GM18870 (cell line): ENCODE measurements at regions not wholly inside any gene's neighbourhood (a gene's known extent, or its start where the extent isn't known, plus 50 kb on each side); places are given as distances from the start of the nearest gene placed in this dataset.
"Not testable (repeated sequence)": the region's sequence is repeated elsewhere in the genome, so short reads cannot be mapped to it uniquely, and the experiment has no call there.

Experiments
- ATAC-seq: cut with Tn5 transposase; IDR thresholded peaks from one replicate; pipeline ENCODE4 v1.9.1; 2021; ENCODE audit warnings: moderate library complexity; ENCODE audit not compliant: unreplicated experiment

DNA sequence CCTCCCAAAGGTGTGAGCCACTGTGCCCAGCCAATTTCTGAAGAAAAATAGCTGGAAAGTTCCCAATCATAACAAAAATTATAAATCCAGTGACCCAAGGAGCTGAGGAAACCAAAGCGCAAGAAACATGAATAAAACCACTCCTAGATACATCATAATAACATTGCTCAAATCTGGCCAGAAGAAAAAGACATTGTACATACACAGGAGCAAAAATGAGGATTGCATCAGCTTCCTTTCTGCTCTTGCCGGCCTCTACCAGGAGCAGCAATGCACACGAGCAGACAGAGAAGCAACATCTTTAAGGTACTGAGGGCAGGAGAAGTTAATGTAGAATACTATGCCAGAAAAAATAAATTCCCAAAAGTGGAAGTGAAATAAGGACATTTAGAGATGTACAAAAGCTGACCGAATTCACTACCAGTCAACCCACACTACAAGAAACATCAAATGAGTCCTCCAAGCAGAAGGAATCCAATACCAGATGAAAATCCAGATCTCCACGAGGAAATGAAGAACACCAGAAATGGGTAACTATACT lies 127.0 kb upstream of the NBPF11 start:
- ATAC-seq, result not testable (repeated sequence)

DNA sequence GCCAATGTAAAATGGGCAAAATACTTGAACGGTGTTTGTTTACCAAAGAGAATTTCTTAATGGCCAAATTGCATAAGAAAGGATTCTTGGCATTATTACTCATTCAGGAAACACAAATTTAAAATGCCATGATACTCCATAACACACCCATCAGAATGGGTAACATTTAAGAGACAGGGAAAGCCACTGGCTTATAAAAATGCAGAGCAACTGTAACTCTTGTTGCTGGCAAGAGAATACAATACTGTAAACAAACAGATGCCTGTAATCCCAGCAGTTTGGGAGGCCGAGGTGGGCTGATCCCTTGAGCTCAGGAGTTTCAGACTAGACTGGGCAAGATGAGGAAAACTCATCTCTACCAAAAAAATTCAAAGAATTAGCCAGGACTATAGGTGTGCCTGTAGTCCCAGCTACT lies 125.8 kb upstream of the NBPF11 start:
- not testable (repeated sequence) for ATAC-seq

DNA sequence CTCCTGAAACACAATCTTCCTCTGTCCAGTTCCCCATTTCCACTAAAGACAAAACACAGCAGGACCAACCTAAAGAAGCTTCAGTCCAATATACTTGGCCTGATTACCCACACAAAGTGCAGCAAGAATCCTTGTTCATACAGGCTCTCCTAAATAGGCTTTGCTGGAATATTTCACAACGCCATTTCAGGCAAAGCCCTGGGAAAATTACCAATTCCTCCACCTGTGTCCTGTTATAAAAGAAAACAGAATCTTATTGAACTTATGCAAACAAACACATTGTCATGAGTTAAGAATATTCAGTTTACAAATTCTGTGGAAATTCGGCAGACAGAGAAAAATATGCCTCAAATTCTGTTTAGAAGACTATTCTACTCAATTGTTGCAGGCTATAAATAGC lies 115.0 kb upstream of the NBPF11 start:
- not testable (repeated sequence) for ATAC-seq

DNA sequence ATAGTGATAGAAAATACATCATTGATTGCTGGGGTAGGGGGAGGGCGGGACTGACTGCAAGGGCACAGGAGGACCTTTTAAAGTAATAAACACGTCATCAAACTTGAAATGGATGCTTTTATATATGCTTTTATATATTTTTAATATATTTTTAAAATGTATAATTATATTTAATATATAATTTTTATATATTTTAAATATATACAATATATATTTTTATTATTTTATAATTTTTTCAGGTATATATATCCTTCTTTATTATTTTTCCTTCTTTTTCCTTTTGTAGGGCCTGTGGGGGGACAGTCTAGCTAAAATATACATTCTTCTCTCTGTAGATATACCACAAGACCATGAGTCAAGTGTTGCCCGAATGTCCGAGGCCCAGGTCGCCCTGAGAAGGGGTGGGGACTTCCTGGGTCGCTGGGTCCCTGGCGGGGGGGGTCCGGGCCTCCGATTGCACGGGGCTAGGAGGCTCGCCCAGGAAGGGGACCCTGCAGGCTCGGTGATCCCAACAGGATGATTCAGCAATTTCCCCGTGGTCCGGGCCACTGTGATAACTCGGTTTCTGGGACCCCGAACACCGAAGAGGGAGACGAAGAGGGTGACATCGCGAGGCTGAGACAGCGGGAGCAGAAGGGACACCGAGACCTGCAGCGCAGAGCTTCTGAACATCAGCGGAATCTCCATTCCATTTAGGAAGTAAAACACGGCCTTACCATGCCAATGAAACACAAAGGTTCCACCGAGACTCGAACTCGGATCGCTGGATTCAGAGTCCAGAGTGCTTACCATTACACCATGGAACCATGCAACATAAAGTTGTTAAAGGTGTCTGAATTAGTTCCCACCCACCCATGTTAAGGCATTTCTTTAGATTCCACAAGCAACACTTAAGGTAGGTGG lies 112.5 kb upstream of the NBPF11 start:
- ATAC-seq, result no peak

DNA sequence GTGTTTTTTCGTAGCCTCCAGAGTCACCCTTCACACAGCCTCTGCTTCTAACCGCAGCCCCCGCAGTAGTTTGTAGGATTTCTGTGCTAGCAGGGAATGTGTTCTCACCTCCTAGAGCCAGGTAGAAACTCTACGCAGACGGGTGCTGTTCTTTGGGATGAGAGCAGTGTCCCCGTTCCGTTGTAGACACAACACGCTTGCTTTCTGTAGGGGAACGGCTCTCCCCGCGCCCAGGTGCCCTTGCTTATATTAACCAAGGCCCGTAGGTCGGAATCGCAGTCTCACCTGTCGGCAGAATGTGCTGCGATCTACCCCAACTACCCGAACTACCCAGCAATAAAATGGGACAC lies 111.8 kb upstream of the NBPF11 start:
- ATAC-seq, result no peak

DNA sequence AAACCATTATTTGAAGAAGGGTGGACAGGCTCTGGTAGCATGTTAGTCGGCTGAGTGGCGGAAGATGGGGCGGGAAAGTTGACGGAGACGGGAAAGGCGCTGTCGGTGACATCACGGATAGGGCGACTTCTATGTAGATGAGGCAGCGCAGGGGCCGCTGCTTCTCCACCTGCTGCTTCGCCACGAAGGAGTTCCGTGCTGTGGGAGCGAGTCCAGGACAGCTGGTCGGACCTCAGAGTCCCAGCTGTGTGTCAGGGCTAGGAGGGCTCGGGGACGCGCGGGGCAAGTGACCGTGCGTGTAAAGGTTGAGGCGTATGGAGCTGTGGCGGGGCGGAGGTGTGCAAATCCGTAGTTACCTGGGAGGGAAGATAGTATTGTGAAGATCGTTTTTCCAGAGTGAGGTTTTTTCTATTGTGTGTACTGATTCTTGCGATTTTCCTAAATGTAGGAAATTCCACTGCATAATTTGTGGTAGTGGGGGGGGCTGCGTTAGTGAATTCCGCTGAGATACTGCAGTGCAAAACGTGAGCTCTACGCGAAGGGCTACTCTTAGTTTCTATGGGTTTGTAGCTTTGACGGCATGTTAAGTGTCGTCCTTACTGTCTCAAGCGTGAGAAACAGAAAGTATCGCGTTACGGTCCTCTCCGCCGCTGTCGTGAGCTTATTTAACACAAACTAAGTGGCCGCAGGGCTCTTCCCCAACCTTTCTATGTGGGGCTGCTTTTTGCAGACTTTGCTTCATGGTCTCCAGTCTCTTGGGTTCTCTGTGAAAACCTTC lies 111.2 kb upstream of the NBPF11 start:
- no peak for ATAC-seq

DNA sequence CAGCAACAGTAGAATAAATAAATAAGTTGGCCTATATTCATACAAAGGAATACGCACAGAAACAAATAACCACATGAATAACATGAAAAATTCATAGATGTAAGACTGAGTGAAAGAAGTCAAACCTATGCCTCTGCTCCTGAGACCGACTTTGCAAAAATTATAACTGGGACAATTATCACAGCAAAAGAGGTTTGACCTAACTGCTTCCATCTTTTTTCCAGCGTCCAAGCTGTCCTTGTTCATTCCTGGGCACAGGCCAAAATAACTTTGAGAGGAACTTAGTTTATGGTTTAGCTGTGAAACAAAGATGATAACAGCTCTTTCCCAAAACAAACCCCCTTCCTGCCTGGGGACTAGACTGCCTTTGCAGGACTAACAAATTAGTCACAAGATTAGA lies 109.6 kb upstream of the NBPF11 start:
- ATAC-seq, result not testable (repeated sequence)

DNA sequence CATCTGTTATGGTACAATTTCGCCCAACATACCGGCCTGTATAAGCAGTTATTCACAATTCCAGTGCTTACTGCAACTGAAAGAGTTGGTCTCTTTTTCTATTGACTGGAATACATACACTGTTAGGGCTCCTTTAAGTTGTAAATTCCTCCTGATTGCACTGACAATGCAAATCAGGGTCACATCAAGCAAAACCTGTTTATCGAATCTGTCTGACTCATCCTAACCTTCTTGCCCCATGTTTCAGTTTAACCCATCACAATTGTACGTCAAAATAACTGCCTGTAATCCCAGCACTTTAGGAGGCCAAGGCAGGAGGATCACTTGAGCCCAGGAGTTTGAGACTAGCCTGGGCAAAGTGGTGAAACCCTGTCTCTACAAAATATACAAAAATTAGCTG lies 105.8 kb upstream of the NBPF11 start:
- ATAC-seq, result not testable (repeated sequence)

DNA sequence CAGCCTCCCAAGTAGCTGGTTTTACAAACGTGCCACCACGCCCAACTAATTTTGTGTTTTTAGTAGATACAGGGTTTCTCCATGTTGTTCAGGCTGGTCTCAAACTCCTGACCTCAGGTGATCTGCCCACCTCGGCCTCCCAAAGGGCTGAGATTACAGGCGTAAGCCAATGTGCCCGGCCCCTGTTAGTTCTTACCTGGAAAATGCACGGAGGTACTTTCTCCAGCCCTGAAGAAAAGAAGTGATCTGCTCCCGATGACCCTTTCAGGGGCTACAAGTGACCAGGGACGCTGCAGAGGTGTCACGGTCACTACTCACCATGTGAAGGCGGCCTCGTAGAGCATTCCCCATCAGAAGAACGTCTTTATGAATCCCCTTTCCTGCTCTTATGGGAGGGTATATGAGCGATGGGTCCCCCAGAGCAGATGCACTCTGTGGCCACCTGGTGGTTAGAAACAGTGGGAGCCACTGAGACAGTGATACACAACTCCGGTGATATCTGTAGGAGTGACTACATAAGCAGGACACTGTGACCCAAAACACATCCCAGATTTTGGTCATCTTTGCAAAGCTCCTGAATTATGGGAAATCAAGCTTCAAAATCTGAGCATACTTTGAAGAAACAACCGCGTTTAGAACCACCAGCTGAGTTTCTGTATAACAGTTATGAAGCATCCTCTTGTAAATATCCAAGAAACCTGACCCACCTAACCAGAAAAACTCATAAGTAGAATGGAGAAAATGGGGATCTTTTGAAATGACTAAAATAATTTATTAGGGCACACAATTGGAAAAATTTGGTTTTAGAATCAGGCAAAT lies 102.7 kb upstream of the NBPF11 start:
- ATAC-seq, result not testable (repeated sequence)

DNA sequence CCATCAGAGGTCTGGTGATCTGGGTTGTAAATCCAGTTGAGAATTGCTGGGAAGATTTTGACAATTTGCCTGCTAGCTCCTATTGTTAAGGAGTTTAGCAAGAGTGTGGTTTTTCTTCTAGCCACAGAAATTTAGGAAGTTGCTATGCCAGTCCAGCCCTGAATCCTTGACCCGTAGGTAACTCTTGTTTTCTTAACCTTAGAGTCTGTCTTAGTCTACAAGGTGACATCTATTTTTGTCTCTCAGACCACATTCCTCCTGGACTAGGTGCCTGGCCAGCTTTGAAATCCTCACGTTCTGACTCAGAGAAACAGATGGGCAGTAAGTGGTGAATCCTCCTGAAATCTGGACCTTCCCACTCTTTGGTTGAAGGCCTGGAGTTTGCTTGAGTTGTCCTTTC lies 101.7 kb upstream of the NBPF11 start:
- ATAC-seq, result not testable (repeated sequence)

DNA sequence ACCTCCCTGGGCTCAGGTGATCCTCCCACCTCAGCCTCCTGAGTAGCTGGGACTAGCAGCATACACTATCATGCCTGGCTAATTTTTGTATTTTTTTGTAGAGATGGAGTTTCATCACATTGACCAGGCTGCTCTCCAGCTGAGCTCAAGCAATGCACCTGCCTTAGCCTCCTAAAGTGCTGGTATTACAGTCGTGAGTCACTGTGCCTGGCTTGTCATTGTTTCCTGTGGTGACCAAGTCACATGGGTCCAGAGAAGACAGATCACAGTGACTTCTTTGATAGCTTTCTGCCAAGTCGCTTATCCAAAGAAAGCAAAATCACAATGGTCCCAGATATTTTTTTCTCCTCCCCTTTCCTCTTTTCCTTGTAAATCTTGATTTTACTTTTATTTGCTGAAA lies 96.7 kb upstream of the NBPF11 start:
- ATAC-seq, result not testable (repeated sequence)

DNA sequence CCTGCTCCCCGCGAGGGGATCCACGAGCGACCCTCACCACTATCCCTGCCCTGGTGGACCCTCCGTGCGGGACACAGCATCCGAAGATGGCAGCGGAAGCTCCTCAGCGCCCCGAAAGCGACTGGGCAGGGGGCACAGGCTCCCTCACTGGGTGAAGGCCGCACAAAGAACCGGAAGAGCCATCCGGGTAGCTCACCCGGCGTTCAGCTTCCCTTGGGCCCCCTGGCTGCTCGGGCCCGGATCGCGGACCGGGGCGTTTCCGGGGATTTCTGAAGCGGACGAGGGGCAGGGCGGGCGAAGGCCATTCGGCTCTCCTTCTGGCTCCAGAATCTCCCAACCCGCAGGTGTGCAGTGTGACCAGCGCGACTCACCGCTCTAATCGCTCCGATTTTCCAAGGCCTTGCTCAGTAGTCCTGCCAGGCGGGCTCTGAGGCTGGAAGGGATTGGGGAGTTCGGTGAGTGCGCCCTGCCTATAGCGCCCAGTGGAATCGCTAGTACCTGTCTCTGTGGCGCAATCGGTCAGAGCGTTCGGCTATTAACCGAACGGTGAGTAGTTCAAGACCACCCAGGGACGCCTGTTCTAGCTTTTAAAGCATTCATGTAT lies 94.3 kb upstream of the NBPF11 start:
- not testable (repeated sequence) for ATAC-seq

DNA sequence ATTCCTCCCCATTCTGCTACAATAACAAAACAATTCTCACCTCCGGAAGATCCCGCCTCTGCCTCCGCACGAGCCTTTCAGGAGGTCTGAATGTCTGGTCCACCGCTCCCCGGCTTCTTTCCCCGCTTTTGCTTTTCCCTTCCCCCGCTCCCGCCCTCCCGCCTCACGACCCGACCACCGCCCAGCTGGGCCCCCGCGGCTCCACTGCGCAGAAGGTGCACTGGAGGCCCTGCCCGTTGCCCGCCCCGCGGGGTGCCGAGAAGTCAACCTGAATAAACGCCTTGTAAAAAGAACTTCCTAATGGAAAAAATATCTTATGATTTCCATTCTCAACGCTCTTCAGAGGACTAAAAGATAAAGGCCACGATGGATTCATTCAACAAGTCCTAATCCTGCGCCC lies 93.8 kb upstream of the NBPF11 start:
- not testable (repeated sequence) for ATAC-seq

DNA sequence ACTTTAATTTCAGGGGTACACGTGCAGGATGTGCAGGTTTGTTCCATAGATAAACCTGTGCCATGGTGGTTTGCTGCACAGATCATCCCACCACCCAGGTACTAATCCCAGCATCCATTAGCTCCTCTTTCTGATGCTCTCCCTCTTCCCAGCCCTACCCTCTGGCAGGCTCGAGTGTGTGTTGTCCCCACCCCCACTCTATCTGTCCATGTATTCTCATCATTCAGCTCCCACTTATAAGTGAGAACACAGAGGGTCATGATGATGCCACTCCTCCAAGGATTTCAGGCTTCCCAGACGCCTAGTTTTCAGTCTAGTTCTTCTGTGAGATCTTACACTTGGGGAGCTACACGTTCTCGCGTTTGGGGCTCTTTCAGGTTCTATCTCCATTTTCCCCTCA lies 93.4 kb upstream of the NBPF11 start:
- not testable (repeated sequence) for ATAC-seq

DNA sequence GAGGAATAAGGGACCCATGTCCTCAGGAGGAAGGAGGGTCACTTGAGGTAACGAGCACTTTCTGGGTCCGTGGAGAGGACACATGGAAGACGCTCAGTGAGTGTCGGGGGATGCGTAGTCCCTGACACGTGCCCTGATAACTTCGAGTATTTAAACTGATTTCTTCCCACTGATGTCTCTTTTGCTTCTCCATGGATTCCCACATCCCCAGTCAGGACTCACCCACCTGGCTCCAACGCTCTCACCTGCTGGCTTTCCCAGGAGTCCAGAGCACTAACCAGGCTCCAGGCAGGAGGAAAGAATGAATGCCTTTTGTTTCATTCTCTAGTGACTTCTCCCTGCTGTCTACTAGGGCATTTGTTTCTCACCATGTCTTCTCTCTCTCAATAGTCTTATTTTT lies 81.2 kb upstream of the NBPF11 start:
- ATAC-seq, result not testable (repeated sequence)

DNA sequence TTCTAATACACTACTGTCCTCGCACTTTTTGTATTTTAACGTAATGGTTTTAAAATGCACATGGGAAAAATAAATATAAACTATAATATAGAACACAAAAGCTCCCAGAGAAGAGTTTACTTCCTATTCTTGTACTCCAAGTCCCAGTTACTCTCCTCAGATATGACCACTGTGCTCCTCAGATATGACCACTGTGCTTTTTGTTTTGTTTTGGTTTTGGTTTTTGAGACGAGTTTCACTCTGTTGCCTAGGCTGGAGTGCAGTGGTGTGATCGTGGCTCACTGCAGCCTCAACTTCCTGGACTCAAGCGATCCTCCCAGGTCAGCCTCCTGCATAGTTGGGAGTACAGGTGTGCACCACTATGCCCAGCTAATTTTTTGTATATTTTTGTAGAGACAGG lies 76.8 kb upstream of the NBPF11 start:
- ATAC-seq, result not testable (repeated sequence)

DNA sequence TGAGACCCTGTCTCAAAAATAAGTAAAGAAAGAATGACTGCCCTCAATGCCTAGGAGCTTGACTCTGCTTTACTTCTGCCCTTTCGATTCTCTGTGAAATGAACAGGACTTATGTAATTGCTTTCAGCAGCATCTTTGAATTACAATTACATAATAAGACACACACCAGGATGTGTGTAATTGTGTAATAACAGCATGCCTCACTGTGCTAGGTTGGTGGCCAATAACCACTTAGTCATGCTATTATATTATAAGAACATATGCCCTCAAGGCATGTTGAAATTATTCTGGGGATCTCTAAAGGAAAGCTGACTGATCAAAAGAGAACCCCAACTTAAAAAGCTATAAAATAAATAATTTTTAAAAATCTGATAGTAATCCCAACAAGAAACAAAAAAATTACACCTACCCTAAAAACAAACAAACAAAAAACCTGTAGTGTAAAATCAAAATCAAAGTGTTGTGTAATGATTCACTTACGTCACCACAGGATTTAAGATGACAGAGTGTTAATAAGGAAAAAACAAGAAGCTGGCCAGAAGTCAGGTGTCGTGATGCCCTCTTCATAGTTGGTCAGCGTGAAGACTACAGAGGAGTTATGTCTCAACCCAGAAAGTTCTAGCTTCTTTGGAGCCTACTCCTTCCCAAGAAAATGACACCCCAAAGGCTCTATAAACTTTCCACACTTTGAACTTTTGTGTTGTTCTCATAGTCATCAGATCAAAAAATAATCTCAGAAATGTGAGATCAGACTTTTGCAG lies 70.5 kb upstream of the NBPF11 start:
- not testable (repeated sequence) for ATAC-seq

DNA sequence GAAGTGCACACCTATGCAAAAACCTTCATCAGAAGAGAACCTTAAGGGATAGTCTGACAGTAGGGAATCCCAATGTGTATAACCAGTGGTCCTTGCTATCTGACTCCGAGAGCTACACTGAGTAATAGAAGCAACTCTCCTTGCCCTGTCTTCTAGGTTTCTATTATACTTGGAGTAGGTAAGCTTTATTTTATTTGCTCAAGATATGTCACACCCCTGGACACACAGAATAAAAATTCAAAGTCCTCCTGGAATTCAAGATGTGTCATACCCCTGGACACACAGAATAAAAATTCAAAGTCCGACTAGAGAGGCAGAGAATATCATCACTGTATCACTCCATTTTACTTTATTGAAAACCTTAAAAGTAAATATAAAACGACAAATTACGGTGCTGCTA lies 69.5 kb upstream of the NBPF11 start:
- ATAC-seq, result not testable (repeated sequence)

DNA sequence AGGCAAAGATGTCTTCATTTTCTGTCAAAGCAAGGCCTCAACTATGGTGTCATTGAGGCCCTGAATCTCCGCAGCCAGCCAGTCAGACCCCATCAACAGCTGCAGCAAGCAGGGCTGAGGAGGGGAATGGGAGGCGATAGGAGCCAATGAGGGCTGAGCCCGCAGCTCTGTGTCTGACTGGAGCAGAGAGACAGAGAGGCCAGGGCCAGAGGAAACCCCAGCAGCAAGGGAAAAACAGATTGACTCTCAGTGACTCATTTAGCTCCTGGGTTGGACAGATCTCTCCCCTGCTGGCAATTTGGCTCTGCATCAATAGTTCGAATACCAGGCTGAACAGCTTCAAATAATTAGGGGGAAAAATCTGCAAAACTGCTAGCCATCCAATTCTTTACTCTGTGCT lies 67.1 kb upstream of the NBPF11 start:
- not testable (repeated sequence) for ATAC-seq

DNA sequence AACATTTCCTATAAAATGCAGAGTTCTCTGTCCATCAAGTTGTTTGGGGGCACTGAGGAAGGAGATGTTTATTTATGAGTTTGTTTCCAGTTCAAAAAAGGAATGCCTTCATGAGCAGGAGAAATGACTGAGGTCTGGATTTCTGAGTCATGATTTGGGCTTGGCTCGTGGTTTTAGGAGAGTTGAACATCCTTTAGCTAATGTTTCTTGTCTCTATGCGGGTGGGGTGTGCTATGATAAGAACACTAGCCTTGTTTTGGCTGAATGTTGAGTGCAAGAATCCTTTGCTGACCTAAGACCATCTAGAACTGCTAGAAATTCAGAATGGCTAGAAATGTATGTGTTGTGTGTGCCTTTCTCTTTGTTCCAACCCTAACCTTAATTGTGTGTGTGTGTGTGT lies 59.1 kb upstream of the NBPF11 start:
- not testable (repeated sequence) for ATAC-seq
